Bronchial epithelial cell (primary cell): ENCODE measurements at regions not wholly inside any gene's neighbourhood (a gene's known extent, or its start where the extent isn't known, plus 50 kb on each side); places are given as distances from the start of the nearest gene placed in this dataset.

Experiments used
- DNase-seq: peaks from one replicate; pipeline ENCODE4 v3.0.0-alpha.2; 2010; ENCODE audit warnings: low read depth
- FAIRE-seq: peaks from 2 replicates; lab custom pipeline; 2011; peaks lifted over from hg19 to GRCh38; lab: Jason Lieb, UNC
- H3K27me3 ChIP-seq: 2 replicates; pipeline ENCODE4 v1.5.1; 2011; ENCODE audit warnings: low read length; ENCODE audit not compliant: control insufficient read depth, insufficient read depth
- H3K36me3 ChIP-seq: 2 replicates; pipeline ENCODE4 v1.5.1; 2011; ENCODE audit warnings: low read length; ENCODE audit not compliant: control insufficient read depth, insufficient read depth
- H3K4me3 ChIP-seq: 2 replicates; pipeline ENCODE4 v1.5.1; 2011; ENCODE audit warnings: mild to moderate bottlenecking, low read depth, low read length, control low read depth
- TF ChIP-seq, protein P1 (sequence below): IDR thresholded peaks from 2 replicates; pipeline ENCODE4 v1.5.1; 2011; ENCODE audit warnings: mild to moderate bottlenecking, moderate library complexity, low read length, control low read depth, inconsistent platforms; ENCODE audit not compliant: insufficient read depth, severe bottlenecking

DNA sequence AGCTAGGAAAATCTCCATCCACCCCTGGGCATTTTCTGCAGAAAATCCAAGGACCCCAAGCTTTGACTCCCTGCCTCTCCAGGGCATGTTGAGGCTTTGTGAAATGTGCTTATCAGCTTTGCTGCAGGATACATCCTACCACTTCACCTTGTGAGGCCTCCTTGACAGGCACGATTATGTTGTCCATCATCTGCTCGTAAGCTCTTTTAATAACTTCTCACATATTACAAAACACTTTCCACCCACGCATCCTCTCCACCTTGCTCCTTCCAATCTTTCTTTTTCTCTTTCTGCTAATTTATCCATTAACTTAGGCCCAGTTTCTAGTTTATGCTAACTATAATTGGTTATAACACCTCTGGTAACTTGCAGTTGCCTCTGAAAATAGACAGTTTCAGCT lies 147.0 kb upstream of the MTNR1B start:
- TF ChIP-seq, protein P1, sequence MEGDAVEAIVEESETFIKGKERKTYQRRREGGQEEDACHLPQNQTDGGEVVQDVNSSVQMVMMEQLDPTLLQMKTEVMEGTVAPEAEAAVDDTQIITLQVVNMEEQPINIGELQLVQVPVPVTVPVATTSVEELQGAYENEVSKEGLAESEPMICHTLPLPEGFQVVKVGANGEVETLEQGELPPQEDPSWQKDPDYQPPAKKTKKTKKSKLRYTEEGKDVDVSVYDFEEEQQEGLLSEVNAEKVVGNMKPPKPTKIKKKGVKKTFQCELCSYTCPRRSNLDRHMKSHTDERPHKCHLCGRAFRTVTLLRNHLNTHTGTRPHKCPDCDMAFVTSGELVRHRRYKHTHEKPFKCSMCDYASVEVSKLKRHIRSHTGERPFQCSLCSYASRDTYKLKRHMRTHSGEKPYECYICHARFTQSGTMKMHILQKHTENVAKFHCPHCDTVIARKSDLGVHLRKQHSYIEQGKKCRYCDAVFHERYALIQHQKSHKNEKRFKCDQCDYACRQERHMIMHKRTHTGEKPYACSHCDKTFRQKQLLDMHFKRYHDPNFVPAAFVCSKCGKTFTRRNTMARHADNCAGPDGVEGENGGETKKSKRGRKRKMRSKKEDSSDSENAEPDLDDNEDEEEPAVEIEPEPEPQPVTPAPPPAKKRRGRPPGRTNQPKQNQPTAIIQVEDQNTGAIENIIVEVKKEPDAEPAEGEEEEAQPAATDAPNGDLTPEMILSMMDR = no peak
- Histone ChIP-seq H3K4me3 (no peak overlapping the region), H3K27me3 (peaks cover 2% of the 10 kb centered on the region), H3K36me3 (no peaks in the 10 kb centered on the region)
- no peak for DNase-seq
- no peak for FAIRE-seq

GRCh38 chr11:92826136-92826535 lies 143.3 kb upstream of the MTNR1B start:
- no peak overlapping the region for H3K4me3 ChIP-seq
- peaks cover 7% of the 10 kb centered on the region for H3K27me3 ChIP-seq
- peak; percentile 87 for DNase-seq
- no peak for FAIRE-seq
- TF ChIP-seq, protein P1 = no peak
- no peaks in the 10 kb centered on the region for H3K36me3 ChIP-seq

DNA sequence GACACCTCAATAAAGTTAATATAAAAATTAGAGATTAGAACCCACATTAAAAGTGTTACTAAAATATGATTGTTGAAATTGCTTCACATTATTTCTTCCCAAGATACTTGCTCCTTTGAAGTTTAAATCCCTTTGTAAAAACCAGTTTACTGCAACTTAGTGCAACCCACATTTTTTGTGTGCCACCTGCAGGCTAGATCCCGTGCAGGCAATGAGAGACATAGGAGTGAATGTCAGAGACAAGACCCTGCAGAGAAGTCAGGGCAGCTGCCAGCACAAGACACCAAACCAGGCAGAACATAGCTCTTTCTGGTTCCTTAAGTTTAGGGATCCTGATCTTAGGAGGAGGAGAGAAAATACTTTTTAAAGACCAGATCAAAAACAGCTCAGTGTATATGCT lies 142.8 kb upstream of the MTNR1B start:
- H3K36me3 ChIP-seq = no peaks in the 10 kb centered on the region
- DNase-seq (no peak), FAIRE-seq (no peak)
- peaks cover 10% of the 10 kb centered on the region for H3K27me3 ChIP-seq
- TF ChIP-seq, protein P1 = no peak
- H3K4me3 ChIP-seq = no peak overlapping the region

DNA sequence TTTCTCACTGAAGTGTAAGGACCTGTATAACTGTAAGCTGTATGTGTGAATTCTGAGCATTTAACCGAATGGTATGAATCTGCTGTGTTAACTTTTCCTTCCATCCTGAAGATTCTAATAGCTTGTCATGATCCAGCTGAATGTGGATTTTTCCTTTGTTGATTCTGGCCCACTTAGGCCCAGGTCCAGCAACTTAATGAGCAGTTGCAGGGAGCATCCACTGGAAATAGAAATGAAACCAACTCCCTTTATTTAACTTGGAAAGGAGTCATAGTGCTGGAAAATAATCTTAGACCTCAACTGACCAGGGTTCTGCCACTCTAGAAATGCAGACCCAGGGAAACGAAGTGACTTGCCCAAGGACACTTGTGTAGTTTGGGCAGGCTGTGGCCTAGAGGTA lies 142.3 kb upstream of the MTNR1B start:
- TF ChIP-seq, protein P1 = no peak
- peaks cover 10% of the 10 kb centered on the region for H3K27me3 ChIP-seq
- no peak for DNase-seq

GRCh38 chr11:92828556-92828955 lies 140.9 kb upstream of the MTNR1B start:
- Histone ChIP-seq H3K27me3 (peaks cover 14% of the 10 kb centered on the region), H3K4me3 (no peak overlapping the region), H3K36me3 (no peaks in the 10 kb centered on the region)
- no peak for DNase-seq
- FAIRE-seq = no peak
- TF ChIP-seq, protein P1 = no peak

More for the DNA sequence above, 142.3 kb upstream of the MTNR1B start:
- no peak for FAIRE-seq
- Histone ChIP-seq H3K36me3 (no peaks in the 10 kb centered on the region), H3K4me3 (no peak overlapping the region)

DNA sequence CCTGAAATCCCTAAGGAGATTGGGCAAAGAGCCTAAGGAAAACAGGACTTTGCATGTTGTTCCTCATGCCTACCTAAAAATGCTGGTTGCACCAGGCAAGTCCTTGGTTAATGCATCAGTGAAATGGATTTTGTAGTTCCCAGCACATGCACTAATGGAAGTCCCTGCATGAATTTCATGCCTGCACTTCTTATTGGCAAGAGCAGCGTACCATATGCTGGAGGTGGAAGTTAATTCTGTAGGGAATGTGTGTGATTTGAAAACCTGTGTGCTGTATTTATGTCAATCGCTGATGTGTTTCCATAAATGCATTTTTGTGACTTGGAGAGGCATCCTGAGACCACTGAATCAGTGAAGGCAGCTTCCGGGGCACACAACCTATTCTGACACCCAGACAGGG lies 140.3 kb upstream of the MTNR1B start:
- H3K27me3 ChIP-seq = peaks cover 14% of the 10 kb centered on the region
- H3K36me3 ChIP-seq = no peaks in the 10 kb centered on the region
- TF ChIP-seq, protein P1 = no peak
- FAIRE-seq = no peak
- no peak overlapping the region for H3K4me3 ChIP-seq
- no peak for DNase-seq
